ENCODE measurements at regions not wholly inside any gene's neighbourhood (a gene's known extent, or its start where the extent isn't known, plus 50 kb on each side); places are given as distances from the start of the nearest gene placed in this dataset.
"Not testable (repeated sequence)": the region's sequence is repeated elsewhere in the genome, so short reads cannot be mapped to it uniquely, and the experiment has no call there.

- no peak for DNase-seq
Observed at GRCh38 chr7:81029511-81029910, 110.7 kb upstream of the SEMA3C start.

- DNase-seq: no peak
Observed at GRCh38 chr7:81025360-81025759, 106.5 kb upstream of the SEMA3C start.

GRCh38 chr7:81014908-81015307 is 96.1 kb upstream of the SEMA3C start:
- no peak for DNase-seq

- DNase-seq: peak; percentile 58
Observed at GRCh38 chr7:81014266-81014665, 95.4 kb upstream of the SEMA3C start.

- DNase-seq: peak; percentile 79
Observed at GRCh38 chr7:81013083-81013817, 94.4 kb upstream of the SEMA3C start.

GRCh38 chr7:81008901-81009300 is 90.0 kb upstream of the SEMA3C start:
- no peak for DNase-seq

GRCh38 chr7:81007051-81007450 is 88.2 kb upstream of the SEMA3C start:
- DNase-seq: no peak

- no peak for DNase-seq
Observed at GRCh38 chr7:81005254-81005653, 86.4 kb upstream of the SEMA3C start.

GRCh38 chr7:81004098-81004497 is 85.2 kb upstream of the SEMA3C start:
- peak; percentile 21 for DNase-seq

GRCh38 chr7:81003326-81003725 is 84.5 kb upstream of the SEMA3C start:
- DNase-seq: no peak

GRCh38 chr7:81002421-81002820 is 83.6 kb upstream of the SEMA3C start:
- DNase-seq: no peak

- DNase-seq: no peak
Observed at GRCh38 chr7:80999771-81000170, 80.9 kb upstream of the SEMA3C start.

GRCh38 chr7:80999100-80999499 is 80.2 kb upstream of the SEMA3C start:
- no peak for DNase-seq

- DNase-seq: no peak
Observed at GRCh38 chr7:80997841-80998240, 79.0 kb upstream of the SEMA3C start.

GRCh38 chr7:80996236-80996635 is 77.4 kb upstream of the SEMA3C start:
- not testable (repeated sequence) for DNase-seq

- DNase-seq: no peak
Observed at GRCh38 chr7:80991654-80992053, 72.8 kb upstream of the SEMA3C start.

- DNase-seq: no peak
Observed at GRCh38 chr7:80984619-80985018, 65.8 kb upstream of the SEMA3C start.

- no peak for DNase-seq
Observed at GRCh38 chr7:80981405-80981804, 62.6 kb upstream of the SEMA3C start.

GRCh38 chr7:80977751-80978150 is 58.9 kb upstream of the SEMA3C start:
- DNase-seq: peak; percentile 9

- no peak for DNase-seq
Observed at GRCh38 chr7:80974396-80975358, 55.8 kb upstream of the SEMA3C start.

- DNase-seq: no peak
Observed at GRCh38 chr7:80971225-80971624, 52.4 kb upstream of the SEMA3C start.
